Fibroblast of lung (primary cell): ENCODE measurements at regions not wholly inside any gene's neighbourhood (a gene's known extent, or its start where the extent isn't known, plus 50 kb on each side); places are given as distances from the start of the nearest gene placed in this dataset.

Source experiments
- DNase-seq, 2 donors: peaks; one replicate each; pipeline versions ENCODE4 v3.0.0 to v3.0.0-alpha.2; 2010; ENCODE audit warnings: low read depth in 2 of 2
- H2AFZ ChIP-seq: 2 replicates; pipeline ENCODE4 v1.5.1; 2012; ENCODE audit warnings: low read length, control low read depth, inconsistent platforms
- H3K27ac ChIP-seq: 2 replicates; pipeline ENCODE4 v1.5.1; 2011; ENCODE audit warnings: low read length, control low read depth; ENCODE audit not compliant: insufficient read depth
- H3K27me3 ChIP-seq: 2 replicates; pipeline ENCODE4 v1.5.1; 2011; ENCODE audit warnings: mild to moderate bottlenecking, low read length; ENCODE audit not compliant: control insufficient read depth, insufficient read depth
- H3K36me3 ChIP-seq: 2 replicates; pipeline ENCODE4 v1.5.1; 2011; ENCODE audit warnings: low read length; ENCODE audit not compliant: control insufficient read depth, insufficient read depth
- H3K4me1 ChIP-seq: 2 replicates; pipeline ENCODE4 v1.5.1; 2011; ENCODE audit warnings: low read length; ENCODE audit not compliant: control insufficient read depth, insufficient read depth; ENCODE audit errors: extremely low read depth
- H3K4me2 ChIP-seq: 2 replicates; pipeline ENCODE4 v1.5.1; 2011; ENCODE audit warnings: low read length, control low read depth; ENCODE audit not compliant: insufficient read depth; ENCODE audit errors: extremely low read depth
- H3K4me3 ChIP-seq, 4 experiments: fragments of 200-600 bp in 1 of 4; sonication (generic) in 1 of 4; replicated peaks in 1 of 4; 2 replicates each; pipeline ENCODE4 v1.5.1; 2011 to 2016; ENCODE audit warnings: low read length in 4 of 4, low read depth in 3 of 4, mild to moderate bottlenecking in 3 of 4, control low read depth in 2 of 4, inconsistent platforms in 1 of 4, mixed read lengths in 1 of 4; ENCODE audit not compliant: insufficient read depth in 1 of 4; ENCODE audit errors: control extremely low read depth in 1 of 4
- H3K79me2 ChIP-seq: 2 replicates; pipeline ENCODE4 v1.5.1; 2012; ENCODE audit warnings: mild to moderate bottlenecking, low read length, inconsistent platforms; ENCODE audit not compliant: control insufficient read depth, insufficient read depth
- H3K9ac ChIP-seq: 2 replicates; pipeline ENCODE4 v1.5.1; 2011; ENCODE audit warnings: mild to moderate bottlenecking, low read length, control low read depth; ENCODE audit not compliant: insufficient read depth
- H3K9me3 ChIP-seq: 2 replicates; pipeline ENCODE4 v1.5.1; 2012; ENCODE audit warnings: low read depth, low read length; ENCODE audit not compliant: control insufficient read depth, insufficient read depth
- H4K20me1 ChIP-seq: 2 replicates; pipeline ENCODE4 v1.5.1; 2011; ENCODE audit warnings: low read length; ENCODE audit not compliant: control insufficient read depth, insufficient read depth; ENCODE audit errors: extremely low read depth
- EZH2 ChIP-seq: IDR thresholded peaks from 2 replicates; pipeline ENCODE4 v1.5.1; 2012; ENCODE audit warnings: low read length, control low read depth, mild to moderate bottlenecking; ENCODE audit errors: missing control alignments
- TF ChIP-seq, protein P1 (sequence below), 2 donors: IDR thresholded peaks in 1 of 2; conservative IDR thresholded peaks in 1 of 2; 1 replicate in 1 of 2; 2 replicates in 1 of 2; pipeline ENCODE4 v1.5.1; 2011 to 2012; ENCODE audit warnings: low read length in 2 of 2, control low read depth in 1 of 2, inconsistent platforms in 1 of 2, low read depth in 1 of 2, mild to moderate bottlenecking in 1 of 2

DNA sequence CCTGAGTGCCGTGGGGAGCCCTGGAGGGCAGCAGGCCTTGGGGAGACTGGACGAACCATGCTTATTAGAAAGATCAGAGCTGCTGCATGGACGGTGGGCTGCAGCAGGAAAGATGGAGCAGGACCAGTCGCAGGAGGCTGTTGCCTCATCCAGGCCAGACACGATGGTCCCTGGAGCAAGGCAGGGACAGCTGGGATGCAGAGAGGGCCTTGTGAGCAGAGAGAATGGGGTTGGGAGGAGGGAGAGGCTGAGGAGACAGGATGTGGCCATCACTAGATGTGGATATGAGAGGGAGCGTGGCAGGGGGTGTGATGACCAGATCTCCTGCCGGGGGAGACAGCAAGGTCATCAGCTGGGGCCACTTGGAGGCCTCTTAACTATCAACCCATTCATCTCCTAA, 727.6 kb downstream of the PTPRU start:
- H3K4me2 ChIP-seq: no peak overlapping the region
- no peaks in the 10 kb centered on the region for H3K4me1 ChIP-seq
- H3K9ac ChIP-seq: no peak overlapping the region
- no peak overlapping the region for H3K4me3 ChIP-seq
- DNase-seq: no peak
- no peaks in the 10 kb centered on the region for H3K36me3 ChIP-seq
- no peaks in the 10 kb centered on the region for H3K27me3 ChIP-seq
- no peak overlapping the region for H3K27ac ChIP-seq
- H3K9me3 ChIP-seq: no peaks in the 10 kb centered on the region
- H4K20me1 ChIP-seq: no peaks in the 10 kb centered on the region
- no peak overlapping the region for H2AFZ ChIP-seq
- TF ChIP-seq EZH2: no peak
- no peaks in the 10 kb centered on the region for H3K79me2 ChIP-seq

DNA sequence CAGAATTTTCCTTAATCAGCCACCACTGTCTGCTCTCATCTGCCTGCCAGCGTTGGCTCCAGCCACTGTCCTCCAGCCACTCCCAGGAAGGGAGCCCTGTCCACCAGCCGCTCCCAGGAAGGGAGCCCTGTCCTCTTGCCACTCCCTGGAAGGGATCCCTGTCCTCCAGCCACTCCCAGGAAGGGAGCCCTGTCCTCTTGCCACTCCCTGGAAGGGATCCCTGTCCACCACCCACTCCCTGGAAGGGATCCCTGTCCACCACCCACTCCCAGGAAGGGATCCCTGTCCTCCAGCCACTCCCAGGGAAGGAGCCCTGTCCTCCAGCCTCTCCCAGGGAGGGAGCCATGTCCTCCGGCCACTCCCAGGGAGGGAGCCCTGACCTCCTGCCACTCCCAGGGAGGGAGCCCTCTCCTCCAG, 726.5 kb downstream of the PTPRU start:
- Histone ChIP-seq H3K79me2 (no peaks in the 10 kb centered on the region), H3K4me2 (no peak overlapping the region), H3K27me3 (no peaks in the 10 kb centered on the region), H3K27ac (no peak overlapping the region), H3K36me3 (no peaks in the 10 kb centered on the region), H4K20me1 (no peaks in the 10 kb centered on the region), H3K4me3 (no peak overlapping the region), H2AFZ (no peak overlapping the region), H3K4me1 (no peaks in the 10 kb centered on the region), H3K9ac (no peak overlapping the region), H3K9me3 (no peaks in the 10 kb centered on the region)
- TF ChIP-seq, protein P1, sequence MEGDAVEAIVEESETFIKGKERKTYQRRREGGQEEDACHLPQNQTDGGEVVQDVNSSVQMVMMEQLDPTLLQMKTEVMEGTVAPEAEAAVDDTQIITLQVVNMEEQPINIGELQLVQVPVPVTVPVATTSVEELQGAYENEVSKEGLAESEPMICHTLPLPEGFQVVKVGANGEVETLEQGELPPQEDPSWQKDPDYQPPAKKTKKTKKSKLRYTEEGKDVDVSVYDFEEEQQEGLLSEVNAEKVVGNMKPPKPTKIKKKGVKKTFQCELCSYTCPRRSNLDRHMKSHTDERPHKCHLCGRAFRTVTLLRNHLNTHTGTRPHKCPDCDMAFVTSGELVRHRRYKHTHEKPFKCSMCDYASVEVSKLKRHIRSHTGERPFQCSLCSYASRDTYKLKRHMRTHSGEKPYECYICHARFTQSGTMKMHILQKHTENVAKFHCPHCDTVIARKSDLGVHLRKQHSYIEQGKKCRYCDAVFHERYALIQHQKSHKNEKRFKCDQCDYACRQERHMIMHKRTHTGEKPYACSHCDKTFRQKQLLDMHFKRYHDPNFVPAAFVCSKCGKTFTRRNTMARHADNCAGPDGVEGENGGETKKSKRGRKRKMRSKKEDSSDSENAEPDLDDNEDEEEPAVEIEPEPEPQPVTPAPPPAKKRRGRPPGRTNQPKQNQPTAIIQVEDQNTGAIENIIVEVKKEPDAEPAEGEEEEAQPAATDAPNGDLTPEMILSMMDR (conservative IDR thresholded peaks at IDR 0.05 in 1 of 2, IDR thresholded peaks at IDR 0.05 in 1 of 2; ENCODE audit: low read depth in 1 of 2, low read length in 2 of 2): no peak
- TF ChIP-seq EZH2: no peak
- DNase-seq: no peak

GRCh38 chr1:29962336-29962735, 726.0 kb downstream of the PTPRU start:
- H4K20me1 ChIP-seq: no peaks in the 10 kb centered on the region
- no peak overlapping the region for H3K4me3 ChIP-seq
- no peak overlapping the region for H3K4me2 ChIP-seq
- H3K9me3 ChIP-seq: no peaks in the 10 kb centered on the region
- no peaks in the 10 kb centered on the region for H3K4me1 ChIP-seq
- no peak overlapping the region for H2AFZ ChIP-seq
- H3K27me3 ChIP-seq: no peaks in the 10 kb centered on the region
- TF ChIP-seq, protein P1 (conservative IDR thresholded peaks at IDR 0.05 in 1 of 2, IDR thresholded peaks at IDR 0.05 in 1 of 2; ENCODE audit: low read depth in 1 of 2, low read length in 2 of 2): no peak
- TF ChIP-seq EZH2: no peak
- H3K36me3 ChIP-seq: no peaks in the 10 kb centered on the region
- no peak for DNase-seq
- H3K9ac ChIP-seq: no peak overlapping the region
- no peaks in the 10 kb centered on the region for H3K79me2 ChIP-seq
- H3K27ac ChIP-seq: no peak overlapping the region
